B cell (primary cell): ENCODE measurements at regions not wholly inside any gene's neighbourhood (a gene's known extent, or its start where the extent isn't known, plus 50 kb on each side); places are given as distances from the start of the nearest gene placed in this dataset.

Experiments used
- EZH2 ChIP-seq: IDR thresholded peaks from 2 replicates; pipeline ENCODE4 v1.6.1; 2012; ENCODE audit warnings: borderline replicate concordance, low read depth, mild to moderate bottlenecking, moderate library complexity, low read length; ENCODE audit not compliant: insufficient read depth, poor library complexity, severe bottlenecking
- TF ChIP-seq, protein P1 (sequence below): fragments of 200-600 bp; IDR thresholded peaks from one replicate; pipeline ENCODE4 v1.8.0; 2022; ENCODE audit warnings: antibody characterized with exemption, mild to moderate bottlenecking

DNA sequence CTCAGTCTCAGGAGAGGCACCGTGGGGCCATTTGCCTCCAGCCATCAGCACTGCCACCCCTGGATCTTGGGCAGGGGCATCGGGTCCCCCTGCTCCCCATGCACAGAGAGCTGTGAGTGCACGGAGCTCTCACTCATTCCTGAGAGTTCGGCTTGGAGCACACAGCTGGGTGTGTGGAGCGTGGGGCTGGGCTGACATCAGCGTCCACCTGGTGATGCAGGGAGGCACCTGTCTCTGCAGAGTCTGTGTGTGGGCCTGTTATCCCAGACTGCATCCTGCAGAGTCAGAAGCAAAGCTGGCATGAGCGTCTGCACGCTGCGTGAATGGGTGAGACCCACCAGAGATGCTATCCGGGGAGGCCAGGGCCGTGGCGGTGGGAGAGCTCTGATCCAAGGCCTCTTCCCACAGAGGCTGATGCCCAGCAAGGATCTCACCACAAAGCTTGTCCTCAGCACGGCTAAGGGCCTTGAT lies 248.8 kb upstream of the AFDN start:
- TF ChIP-seq, protein P1, sequence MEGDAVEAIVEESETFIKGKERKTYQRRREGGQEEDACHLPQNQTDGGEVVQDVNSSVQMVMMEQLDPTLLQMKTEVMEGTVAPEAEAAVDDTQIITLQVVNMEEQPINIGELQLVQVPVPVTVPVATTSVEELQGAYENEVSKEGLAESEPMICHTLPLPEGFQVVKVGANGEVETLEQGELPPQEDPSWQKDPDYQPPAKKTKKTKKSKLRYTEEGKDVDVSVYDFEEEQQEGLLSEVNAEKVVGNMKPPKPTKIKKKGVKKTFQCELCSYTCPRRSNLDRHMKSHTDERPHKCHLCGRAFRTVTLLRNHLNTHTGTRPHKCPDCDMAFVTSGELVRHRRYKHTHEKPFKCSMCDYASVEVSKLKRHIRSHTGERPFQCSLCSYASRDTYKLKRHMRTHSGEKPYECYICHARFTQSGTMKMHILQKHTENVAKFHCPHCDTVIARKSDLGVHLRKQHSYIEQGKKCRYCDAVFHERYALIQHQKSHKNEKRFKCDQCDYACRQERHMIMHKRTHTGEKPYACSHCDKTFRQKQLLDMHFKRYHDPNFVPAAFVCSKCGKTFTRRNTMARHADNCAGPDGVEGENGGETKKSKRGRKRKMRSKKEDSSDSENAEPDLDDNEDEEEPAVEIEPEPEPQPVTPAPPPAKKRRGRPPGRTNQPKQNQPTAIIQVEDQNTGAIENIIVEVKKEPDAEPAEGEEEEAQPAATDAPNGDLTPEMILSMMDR = no peak
- no peak for TF ChIP-seq EZH2
